HFFc6 (cell line): ENCODE measurements at regions not wholly inside any gene's neighbourhood (a gene's known extent, or its start where the extent isn't known, plus 50 kb on each side); places are given as distances from the start of the nearest gene placed in this dataset.

ENCODE experiments used
- DNase-seq: peaks from one replicate; pipeline ENCODE4 v3.0.0-alpha.2; 2018
- H3K27ac Mint-ChIP-seq: 2 replicates; pipeline ENCODE4 v1.8.0; 2020; ENCODE audit warnings: mild to moderate bottlenecking, mixed read lengths
- H3K27me3 Mint-ChIP-seq: 2 replicates; pipeline ENCODE4 v1.8.0; 2021; ENCODE audit warnings: mild to moderate bottlenecking, moderate library complexity, mixed read lengths; ENCODE audit not compliant: insufficient read depth
- H3K36me3 Mint-ChIP-seq: 2 replicates; pipeline ENCODE4 v1.8.0; 2021; ENCODE audit warnings: low read depth, mixed read lengths
- H3K4me1 Mint-ChIP-seq: 2 replicates; pipeline ENCODE4 v1.8.0; 2020; ENCODE audit warnings: low read depth, mixed read lengths
- H3K4me3 Mint-ChIP-seq: 2 replicates; pipeline ENCODE4 v1.8.0; 2020; ENCODE audit warnings: mild to moderate bottlenecking, moderate library complexity, mixed read lengths
- H3K9me3 Mint-ChIP-seq: 2 replicates; pipeline ENCODE4 v1.8.0; 2020; ENCODE audit warnings: mild to moderate bottlenecking, mixed read lengths
- CTCF ChIP-seq: fragments of 200-600 bp; sonication (generic); IDR thresholded peaks from 2 replicates; pipeline ENCODE4 v1.5.0; 2021; ENCODE audit warnings: antibody characterized with exemption, mild to moderate bottlenecking

DNA sequence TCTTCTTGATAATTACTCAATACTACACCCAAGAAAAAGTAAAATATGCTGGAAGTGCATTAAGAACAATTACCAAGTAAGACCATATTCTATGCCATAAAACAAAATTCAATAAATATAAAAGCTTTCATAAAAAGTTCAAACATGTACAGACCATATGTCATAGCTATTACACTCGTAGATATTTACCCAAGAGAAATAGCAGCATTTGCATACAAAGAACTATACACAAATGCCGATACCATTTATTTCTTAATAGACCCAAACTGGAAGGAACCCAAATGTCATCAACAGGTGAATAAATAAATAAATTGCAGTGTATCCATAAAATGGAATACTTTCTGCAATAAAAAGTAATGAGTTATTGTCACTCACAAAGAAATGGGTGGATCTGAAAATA, 78.3 kb upstream of the SLC16A7 start:
- no peaks in the 10 kb centered on the region for H3K27me3 Mint-ChIP-seq
- H3K4me1 Mint-ChIP-seq = no peaks in the 10 kb centered on the region
- TF ChIP-seq CTCF = no peak
- DNase-seq = no peak
- H3K36me3 Mint-ChIP-seq = no peaks in the 10 kb centered on the region
- H3K27ac Mint-ChIP-seq = no peak overlapping the region
- no peaks in the 10 kb centered on the region for H3K9me3 Mint-ChIP-seq
- H3K4me3 Mint-ChIP-seq = no peak overlapping the region

GRCh38 chr12:59500915-59501314, 94.9 kb upstream of the SLC16A7 start:
- H3K27ac Mint-ChIP-seq = no peak overlapping the region
- H3K27me3 Mint-ChIP-seq = no peaks in the 10 kb centered on the region
- no peak for TF ChIP-seq CTCF
- H3K4me1 Mint-ChIP-seq = peaks cover 6% of the 10 kb centered on the region; the same call in 1 of the 2 replicates
- no peak overlapping the region for H3K4me3 Mint-ChIP-seq
- no peaks in the 10 kb centered on the region for H3K9me3 Mint-ChIP-seq
- no peaks in the 10 kb centered on the region for H3K36me3 Mint-ChIP-seq
- DNase-seq = no peak

DNA sequence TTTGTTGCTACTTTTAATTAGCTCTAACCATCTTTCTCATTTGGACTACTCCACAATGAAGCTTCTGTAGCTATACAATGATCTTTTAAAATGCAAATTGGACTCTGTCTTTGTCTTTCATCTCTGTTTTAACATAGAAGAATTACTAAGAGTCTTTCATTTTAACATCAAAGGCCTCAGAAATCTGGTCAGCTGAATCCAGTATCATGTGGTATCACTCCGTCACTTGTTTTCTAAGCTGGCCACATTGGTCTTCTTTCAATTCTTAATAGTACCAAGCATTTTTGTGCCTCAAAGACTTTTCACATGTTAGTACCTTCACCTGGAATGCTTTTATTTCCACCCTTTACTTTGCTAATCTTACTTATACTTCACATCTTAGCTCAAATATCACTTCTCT, 95.5 kb upstream of the SLC16A7 start:
- no peaks in the 10 kb centered on the region for H3K36me3 Mint-ChIP-seq
- H3K9me3 Mint-ChIP-seq = no peaks in the 10 kb centered on the region
- H3K4me3 Mint-ChIP-seq = no peak overlapping the region
- DNase-seq = no peak
- H3K27me3 Mint-ChIP-seq = no peaks in the 10 kb centered on the region
- no peak overlapping the region for H3K27ac Mint-ChIP-seq
- TF ChIP-seq CTCF = no peak
- peaks cover 6% of the 10 kb centered on the region; the same call in 1 of the 2 replicates for H3K4me1 Mint-ChIP-seq

DNA sequence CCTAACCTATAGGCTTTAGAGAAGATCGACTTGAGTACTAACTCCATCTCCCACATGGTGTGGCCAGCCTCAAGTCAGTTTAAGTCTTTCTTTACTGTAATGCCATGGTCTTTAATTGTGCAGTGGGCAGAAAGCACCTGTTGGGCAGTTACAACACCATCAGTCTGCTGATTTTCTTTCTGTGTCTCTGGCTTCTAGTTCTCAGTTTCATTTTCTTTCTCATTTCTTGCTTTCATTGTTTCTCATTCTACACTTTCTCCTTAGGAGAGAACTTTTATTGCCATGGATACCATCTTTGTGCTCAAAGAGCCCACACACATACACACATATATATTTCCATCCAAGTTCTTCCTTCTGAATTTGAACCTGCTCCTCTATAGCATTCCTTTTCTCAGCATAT, 96.1 kb upstream of the SLC16A7 start:
- Mint-ChIP-seq H3K27me3 (no peaks in the 10 kb centered on the region), H3K4me3 (no peak overlapping the region), H3K9me3 (no peaks in the 10 kb centered on the region), H3K36me3 (no peaks in the 10 kb centered on the region), H3K27ac (no peak overlapping the region), H3K4me1 (peaks cover 6% of the 10 kb centered on the region; the same call in 1 of the 2 replicates)
- no peak for DNase-seq
- TF ChIP-seq CTCF = no peak

GRCh38 chr12:59494617-59495016, 101.2 kb upstream of the SLC16A7 start:
- Mint-ChIP-seq H3K27me3 (no peaks in the 10 kb centered on the region), H3K9me3 (no peaks in the 10 kb centered on the region), H3K4me1 (no peaks in the 10 kb centered on the region), H3K4me3 (no peak overlapping the region), H3K27ac (no peak overlapping the region), H3K36me3 (no peaks in the 10 kb centered on the region)
- DNase-seq = no peak
- no peak for TF ChIP-seq CTCF

DNA sequence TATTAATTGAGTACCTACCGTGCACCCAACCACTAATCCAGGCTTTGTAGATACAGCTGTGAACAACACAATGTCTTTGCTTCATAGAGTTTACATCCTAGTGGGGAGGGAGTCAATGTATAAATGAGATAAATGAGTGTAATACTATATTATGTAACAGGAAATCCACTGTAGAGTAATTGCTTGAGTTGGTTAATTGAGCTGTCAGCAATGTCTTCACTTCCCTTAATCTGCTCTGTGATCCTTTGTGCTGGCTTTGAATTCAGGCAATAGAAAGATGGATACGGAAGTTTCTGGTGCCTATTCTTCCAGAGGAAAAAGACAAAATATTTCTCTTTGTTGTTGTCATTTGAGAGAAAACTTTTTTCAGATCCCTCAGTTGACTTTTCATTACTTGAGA, 104.0 kb upstream of the SLC16A7 start:
- TF ChIP-seq CTCF = no peak
- no peak overlapping the region for H3K27ac Mint-ChIP-seq
- H3K27me3 Mint-ChIP-seq = peaks cover 1% of the 10 kb centered on the region; the same call in 1 of the 2 replicates
- peaks cover 5% of the 10 kb centered on the region for H3K4me1 Mint-ChIP-seq
- no peaks in the 10 kb centered on the region for H3K36me3 Mint-ChIP-seq
- DNase-seq = no peak
- no peaks in the 10 kb centered on the region for H3K9me3 Mint-ChIP-seq
- no peak overlapping the region for H3K4me3 Mint-ChIP-seq
